ENCODE measurements at regions not wholly inside any gene's neighbourhood (a gene's known extent, or its start where the extent isn't known, plus 50 kb on each side); places are given as distances from the start of the nearest gene placed in this dataset.

- no peak for DNase-seq
Observed at GRCh38 chr2:191515551-191515950, 162.4 kb upstream of the NABP1 start.

DNA sequence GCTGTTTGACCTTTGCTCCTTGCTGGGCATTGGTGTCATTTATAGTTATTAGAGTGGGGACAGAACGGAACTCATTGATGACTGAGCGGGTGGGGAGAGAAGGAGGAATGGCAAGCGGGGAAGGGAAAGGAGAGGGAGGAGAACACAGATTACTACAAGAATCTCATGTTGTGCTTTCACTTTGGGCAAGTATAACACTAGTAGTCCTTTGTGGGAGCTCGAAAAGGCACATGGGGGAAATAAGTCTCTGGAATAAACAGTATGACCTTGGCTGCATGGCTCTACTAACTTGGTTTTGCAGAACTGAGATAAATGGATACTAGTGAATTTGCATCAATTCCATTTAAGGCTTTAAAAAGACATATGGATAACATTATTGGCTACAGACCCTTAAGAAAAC lies 161.7 kb upstream of the NABP1 start:
- DNase-seq: no peak

DNA sequence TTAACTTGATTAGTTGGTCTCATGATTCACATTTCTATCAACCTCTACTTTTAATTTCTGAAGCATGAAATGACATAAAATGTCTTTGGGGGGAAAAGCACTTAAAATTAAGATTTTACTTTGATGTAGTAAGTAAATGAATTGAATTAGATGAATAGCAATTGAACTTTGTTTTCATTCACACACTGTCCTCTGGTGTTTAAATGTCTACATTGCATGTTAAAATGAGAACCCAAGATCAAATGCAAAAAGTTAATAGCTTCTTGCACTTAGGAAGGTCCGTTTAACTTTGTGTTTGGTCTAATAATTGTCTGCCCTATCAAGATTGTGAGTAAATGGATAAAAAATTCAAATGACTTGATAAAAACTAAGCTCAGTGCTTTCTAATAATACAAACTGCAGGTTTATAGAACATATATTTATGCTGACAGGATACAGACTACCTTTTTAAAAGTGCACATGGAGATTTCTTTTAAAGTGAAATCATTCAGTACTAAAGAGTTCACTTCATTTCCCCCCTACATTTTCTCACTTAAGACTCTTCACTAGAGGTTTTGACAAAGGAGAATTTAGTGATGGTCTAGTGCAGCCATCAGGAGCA lies 156.2 kb upstream of the NABP1 start:
- DNase-seq: peak; percentile 34

DNA sequence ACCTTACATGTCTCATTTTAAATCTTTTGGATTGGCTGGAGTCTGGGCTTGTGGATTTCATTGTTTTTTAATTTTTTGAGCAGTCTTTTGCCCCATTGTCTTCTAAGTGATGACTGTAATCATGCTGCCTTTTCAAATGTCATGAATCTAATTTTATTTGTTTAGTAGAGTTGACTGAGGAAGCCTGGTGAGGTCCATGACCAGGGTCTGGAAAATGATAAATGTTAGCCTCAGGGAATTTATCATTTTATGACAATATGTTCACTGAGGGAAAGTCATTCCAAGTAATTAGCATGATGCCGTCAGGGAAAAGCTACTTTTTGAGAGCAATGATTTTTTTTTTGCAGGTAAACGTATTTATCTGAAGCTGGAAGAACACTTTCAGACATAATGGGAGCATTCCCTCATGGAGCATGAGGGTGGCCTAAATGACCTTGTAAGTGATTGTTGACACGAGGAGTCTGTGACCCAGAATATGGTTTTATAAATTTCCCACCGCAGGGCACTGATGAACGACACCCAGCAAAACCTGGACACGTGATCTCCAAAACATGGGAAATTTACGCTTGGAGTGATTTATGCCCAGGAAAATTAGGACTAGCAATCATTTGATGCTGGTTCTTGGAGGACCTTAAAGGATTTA lies 155.3 kb upstream of the NABP1 start:
- DNase-seq: no peak

- DNase-seq: no peak
Observed at GRCh38 chr2:191526091-191526490, 151.8 kb upstream of the NABP1 start.

DNA sequence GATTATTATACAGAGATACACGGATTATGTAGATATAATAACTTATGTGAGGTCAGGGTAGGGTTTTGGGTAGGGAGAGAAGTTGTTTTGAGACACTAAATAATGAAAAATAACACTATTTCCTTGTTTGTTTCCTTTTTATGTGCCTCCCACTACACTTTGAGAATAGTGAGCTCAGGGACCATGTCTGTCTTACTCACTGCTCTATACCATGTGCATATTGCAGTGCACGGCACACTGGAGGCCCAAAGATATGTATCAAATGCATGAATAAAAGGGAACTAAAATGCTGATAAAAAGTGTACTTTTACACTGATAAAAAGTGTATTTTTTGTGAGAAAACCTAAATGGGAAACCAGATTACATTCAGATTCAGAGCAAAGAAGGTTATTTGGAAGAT lies 151.4 kb upstream of the NABP1 start:
- no peak for DNase-seq

- DNase-seq: no peak
Observed at GRCh38 chr2:191526953-191527556, 150.9 kb upstream of the NABP1 start.

DNA sequence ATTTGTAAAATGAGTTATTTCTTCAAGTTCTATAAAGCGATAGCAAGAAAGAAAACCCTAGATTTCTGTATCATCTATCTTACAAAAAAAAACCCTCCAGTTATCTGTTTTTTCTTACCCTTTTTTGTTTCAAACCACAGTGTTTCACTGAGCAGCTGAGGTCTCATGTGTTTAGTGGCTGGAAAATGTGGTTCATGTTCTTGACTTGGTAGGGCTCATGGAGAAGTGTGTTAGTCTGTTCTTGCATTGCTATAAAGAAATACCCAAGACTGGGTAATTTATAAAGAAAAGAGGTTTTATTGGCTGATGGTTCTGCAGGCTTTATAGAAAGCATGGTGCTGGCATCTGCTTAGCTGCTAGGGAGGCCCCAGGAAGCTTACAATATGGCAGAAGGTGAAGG lies 147.3 kb upstream of the NABP1 start:
- DNase-seq: no peak

GRCh38 chr2:191533693-191534180 lies 144.2 kb upstream of the NABP1 start:
- DNase-seq: peak; percentile 11

DNA sequence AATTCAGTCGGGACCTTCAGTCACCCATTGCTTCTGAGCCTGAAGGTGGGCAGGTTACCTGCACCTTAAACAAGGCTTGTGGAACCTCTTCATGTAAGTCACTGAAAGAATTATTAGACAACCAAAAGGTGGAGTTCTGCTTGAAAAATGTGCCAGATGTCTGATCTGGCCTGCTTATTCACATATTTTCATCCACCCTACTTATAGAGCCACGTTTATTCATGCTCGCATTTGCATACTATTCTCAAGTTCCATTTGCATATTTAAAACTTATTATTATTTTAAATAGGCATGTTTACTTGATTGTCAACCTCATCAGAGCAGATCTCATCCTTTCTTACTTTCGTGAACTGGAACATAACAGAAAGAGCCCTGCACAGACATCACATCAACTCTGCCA lies 140.0 kb upstream of the NABP1 start:
- no peak for DNase-seq

- no peak for DNase-seq
Observed at GRCh38 chr2:191538334-191538903, 139.5 kb upstream of the NABP1 start.

DNA sequence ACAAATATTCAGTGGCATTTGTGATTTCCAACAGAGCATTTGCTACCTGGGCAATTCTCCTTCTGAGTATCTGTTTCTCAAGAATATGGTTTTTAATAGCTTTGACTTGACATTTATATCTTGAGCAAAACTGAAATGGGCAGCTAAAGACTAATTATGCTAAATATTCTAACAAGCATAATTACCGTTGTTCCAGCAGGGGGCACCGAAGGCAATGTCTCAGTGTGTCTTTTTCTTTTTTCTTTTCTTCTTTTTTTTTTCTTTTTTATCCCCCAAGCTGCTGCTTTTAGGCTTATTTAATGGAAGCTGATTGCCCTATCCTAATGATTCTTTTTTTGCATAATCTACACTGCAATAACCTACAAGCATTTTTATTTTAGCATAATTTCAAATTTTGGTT lies 138.9 kb upstream of the NABP1 start:
- DNase-seq: peak; percentile 37

DNA sequence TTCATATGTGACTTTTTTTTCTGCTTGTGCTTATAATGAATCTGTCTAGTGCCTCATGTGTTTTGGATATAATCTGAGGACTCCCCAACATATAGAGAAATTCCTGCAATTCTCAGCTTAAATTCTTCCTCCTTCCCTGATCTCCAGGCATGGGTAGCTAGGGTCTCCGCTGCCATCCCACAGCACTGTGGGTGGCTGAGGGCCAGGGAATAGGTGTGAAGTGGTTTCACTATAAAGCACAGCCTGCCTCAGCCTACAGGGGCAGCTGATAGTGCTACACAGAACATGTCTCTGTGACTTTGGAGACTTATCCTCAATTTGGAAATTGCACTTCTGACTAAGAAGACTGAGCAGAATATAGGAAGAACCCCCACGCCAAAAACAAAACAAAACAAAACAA lies 137.3 kb upstream of the NABP1 start:
- no peak for DNase-seq

DNA sequence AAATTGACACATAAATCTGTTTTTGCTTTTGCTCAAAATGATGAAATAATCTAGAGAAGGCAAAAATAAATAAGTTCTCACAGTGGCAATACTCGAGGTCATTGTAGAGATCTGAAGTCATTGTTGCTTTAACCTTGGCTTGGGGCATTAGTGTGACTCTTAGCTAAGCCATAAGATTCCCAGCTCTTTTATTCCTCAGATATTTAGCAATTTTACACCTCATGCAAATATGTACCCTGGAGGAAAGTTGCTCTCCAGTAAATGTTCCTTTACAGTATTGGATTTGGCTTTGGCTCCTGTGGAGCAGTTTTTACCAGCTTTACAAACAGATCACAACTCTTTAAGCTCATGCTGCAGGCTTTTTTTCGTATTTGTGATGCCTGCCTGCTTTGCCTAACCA lies 134.2 kb upstream of the NABP1 start:
- no peak for DNase-seq

DNA sequence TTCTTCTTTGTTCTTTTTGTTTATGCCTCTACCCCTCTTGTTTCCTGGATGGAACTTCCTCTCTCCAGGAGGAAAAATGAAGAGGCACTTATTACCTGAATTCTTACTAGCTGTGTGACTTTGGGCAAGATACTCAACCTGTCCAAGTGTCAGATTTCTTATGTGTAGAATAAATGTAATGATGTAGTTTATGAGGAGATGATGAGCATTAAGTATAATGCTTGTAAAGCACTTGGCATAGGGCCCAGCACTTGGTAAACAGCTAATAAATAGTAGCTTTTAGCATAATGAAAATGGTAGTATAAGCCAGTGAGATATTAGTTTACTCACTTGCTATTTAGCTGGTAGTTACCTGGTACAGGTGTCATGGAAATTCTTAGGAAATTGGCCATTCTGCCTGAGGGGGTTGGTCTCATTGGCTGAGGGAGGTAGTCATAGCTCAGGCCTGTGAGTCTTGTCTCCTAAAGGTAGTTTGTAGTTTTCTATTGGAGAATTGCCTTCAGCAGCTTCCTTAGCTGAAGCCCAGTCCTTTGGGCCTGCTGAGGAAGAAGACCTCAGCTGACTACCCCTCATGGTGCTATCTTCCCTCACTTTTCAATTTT lies 133.4 kb upstream of the NABP1 start:
- DNase-seq: no peak

GRCh38 chr2:191545361-191545760 lies 132.6 kb upstream of the NABP1 start:
- no peak for DNase-seq

- no peak for DNase-seq
Observed at GRCh38 chr2:191552066-191552465, 125.9 kb upstream of the NABP1 start.

DNA sequence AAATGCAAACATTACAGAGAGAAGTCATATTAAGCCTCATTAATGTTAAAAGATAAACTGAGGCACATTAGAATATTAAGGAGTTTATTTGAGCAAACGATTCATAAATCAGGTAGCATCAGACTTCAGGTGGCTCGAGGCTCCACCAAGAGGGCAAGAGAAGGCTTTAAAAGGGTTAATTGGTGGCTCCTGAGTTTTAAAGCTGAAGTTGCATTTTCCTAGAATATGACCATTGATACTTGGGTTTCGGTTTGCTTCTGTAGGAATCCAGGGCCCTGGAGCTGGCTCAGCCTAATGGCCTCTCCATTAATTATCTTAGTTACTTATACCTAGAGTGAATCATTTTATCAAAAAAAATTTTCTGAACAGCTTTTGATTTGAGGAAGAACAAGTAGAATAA lies 123.7 kb upstream of the NABP1 start:
- no peak for DNase-seq

DNA sequence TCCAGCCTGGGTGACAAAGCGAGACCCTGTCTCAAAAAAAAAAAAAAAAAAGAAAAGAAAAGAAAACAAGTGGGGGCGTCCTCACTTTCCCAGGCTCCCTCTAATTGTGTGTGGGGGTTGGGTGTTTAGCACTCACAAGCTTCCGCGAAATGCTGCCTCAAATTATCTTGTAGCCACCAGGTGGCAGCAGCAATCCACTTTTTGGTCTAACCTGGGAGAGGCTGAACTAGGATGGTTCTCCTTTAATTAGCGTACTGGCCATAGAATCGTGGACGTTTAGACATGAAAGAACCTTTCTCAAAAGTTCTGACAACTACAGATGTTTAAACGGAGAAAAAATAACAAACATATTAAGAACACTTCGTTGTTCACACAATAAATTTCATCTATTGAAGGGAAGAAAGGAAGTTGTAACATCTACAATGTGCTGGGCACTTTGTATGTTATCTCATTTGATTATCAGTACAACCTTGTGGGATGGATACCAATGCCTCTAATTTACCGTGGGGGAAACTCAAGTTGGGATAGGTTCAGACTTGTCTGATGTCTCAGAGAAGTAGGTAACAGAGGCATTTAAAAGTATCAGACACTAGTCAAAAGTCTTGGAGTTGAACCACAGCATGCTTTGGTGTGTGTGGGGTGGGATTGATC lies 122.7 kb upstream of the NABP1 start:
- peak; percentile 76 for DNase-seq

DNA sequence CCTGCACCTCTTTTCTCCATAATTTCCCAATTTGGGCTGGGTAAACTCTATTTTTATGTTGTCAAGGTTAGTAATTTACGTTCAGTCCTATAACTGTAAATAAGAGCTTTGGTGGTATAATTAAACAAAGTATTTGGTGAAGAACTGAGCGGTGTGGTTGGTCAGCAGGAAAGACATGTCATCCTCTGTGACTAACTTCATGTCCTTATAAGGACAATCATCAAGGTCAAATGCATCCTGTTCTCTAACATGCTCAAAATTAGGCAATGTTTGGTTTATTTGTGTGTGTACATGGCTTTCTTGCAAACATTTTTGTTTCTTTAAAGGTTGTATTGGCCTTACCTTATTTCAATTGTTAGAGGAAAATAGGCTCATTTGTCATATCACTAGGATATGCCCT lies 121.5 kb upstream of the NABP1 start:
- DNase-seq: no peak

- DNase-seq: no peak
Observed at GRCh38 chr2:191557841-191558240, 120.1 kb upstream of the NABP1 start.

- DNase-seq: no peak
Observed at GRCh38 chr2:191559569-191559968, 118.4 kb upstream of the NABP1 start.

GRCh38 chr2:191560411-191560980 lies 117.4 kb upstream of the NABP1 start:
- DNase-seq: no peak
